Urothelium cell line (cell line): ENCODE measurements at regions not wholly inside any gene's neighbourhood (a gene's known extent, or its start where the extent isn't known, plus 50 kb on each side); places are given as distances from the start of the nearest gene placed in this dataset.
"Not testable (repeated sequence)": the region's sequence is repeated elsewhere in the genome, so short reads cannot be mapped to it uniquely, and the experiment has no call there.

Experiments used
- DNase-seq: peaks from one replicate; pipeline ENCODE4 v3.0.0; 2011; ENCODE audit warnings: low spot score, mixed read lengths
- FAIRE-seq: peaks from 2 replicates; lab custom pipeline; 2011; peaks lifted over from hg19 to GRCh38; lab: Jason Lieb, UNC

DNA sequence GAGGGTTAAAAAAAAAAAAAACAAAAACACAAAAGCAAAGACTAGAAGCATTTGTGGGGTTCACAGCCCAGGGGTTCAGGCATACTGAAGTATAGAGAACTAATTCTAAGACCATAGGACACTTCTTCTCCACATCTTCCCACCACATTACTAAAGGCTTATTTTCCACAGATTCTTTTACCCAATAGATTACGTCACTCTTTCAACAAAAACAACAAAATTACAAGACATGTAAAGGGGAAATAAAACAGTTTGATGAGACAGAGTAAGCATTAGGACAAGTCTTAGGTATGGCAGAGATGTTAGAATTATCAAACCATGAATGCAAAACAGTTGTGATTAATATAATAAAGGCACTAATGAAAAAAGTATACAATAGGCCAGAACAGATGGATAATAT, 2013.7 kb downstream of the MRPL39 start:
- no peak for DNase-seq
- no peak for FAIRE-seq

DNA sequence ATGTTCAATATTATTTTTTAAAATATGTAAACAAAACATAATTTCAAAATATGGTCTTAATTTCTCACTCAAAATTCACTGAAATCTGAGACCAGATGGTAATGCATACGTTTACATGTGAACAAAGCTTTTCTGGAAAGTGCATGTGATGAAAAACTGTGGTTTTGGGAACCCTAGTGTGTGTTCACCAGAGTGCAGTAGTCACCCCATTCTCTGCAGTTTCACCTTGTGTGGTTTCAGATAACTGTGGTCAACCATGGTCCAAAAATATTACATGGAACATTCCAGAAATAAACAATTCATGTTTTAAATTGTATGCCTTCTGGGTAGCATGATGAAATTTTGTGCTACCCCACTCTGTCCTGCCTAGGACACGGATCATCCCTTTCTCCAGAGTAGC, 2021.9 kb downstream of the MRPL39 start:
- FAIRE-seq: no peak
- no peak for DNase-seq

DNA sequence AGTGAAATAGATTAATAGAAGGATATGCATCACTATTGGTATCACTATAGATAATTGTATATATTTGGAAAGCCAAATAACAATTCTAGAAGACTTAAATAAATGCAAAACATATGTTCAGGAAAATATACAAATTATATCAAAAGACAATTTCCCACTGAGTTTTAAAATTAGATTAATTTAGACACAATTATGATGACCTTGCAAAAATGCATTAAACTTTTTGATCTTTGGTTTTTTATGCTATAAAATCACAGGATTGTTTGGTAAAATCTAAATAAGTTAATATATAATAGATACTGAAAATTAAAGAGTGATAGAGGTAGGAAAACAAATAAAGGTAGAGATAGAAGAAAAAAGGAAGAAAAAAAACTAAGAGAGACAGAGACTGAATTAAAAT, 2027.7 kb downstream of the MRPL39 start:
- DNase-seq (no peak), FAIRE-seq (no peak)

DNA sequence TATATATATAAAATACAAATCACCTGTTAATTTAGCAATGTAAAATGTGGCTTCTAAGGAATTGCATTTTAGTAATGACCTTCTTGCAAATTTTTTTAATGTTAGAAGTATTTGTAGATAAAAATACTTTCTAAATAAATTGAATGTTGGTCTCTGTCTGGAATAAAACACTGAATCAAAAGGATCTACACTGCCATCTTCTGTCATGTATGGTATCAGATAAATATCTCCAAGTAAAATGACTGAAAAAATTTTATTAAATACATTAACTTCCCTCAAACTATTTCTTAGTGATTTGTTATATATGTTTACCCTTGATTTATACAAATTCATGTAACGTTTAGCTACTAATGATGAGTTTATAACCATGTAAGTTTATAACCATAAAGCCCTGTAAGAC, 2029.3 kb downstream of the MRPL39 start:
- FAIRE-seq (no peak), DNase-seq (no peak)

DNA sequence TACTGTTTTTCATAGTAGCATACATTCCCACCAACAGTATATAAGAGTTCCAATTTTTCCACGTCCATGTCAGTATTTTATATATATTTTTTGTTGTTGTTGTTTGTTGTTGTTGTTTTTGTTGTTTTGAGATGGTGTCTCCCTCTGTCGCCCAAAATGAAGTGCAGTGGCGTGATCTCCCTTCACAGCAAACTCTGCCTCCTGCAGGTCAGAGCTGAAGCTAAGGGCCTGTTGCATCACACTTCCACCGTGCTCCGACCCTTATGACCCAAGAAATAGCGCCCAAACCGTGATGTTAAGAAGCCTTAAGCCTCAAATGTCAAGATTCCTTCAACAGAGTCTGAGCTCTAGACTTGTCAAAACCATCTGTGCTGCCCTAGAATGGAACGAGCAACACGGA, 2032.3 kb downstream of the MRPL39 start:
- no peak for FAIRE-seq

DNA sequence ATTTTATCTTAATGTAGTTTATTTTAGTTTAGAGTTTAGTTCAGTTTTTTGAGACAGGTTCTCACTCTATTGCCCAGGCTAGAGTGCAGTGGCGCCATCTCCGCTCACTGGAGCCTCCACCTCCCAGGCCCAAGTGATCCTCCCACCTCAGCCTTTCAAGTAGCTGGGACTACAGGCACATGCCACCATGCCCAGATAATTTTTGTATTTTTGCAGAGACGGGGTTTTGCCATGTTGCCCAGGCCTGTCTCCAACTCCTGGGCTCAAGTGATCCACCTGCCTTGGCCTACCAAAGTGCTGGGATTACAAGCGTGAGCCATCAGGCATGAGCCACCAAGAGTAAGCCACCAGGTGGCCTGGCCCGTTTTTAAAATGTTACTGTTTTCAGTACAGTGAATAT, 2058.4 kb downstream of the MRPL39 start:
- DNase-seq, FAIRE-seq: not testable (repeated sequence)

More for the DNA sequence above, 2032.3 kb downstream of the MRPL39 start:
- no peak for DNase-seq

DNA sequence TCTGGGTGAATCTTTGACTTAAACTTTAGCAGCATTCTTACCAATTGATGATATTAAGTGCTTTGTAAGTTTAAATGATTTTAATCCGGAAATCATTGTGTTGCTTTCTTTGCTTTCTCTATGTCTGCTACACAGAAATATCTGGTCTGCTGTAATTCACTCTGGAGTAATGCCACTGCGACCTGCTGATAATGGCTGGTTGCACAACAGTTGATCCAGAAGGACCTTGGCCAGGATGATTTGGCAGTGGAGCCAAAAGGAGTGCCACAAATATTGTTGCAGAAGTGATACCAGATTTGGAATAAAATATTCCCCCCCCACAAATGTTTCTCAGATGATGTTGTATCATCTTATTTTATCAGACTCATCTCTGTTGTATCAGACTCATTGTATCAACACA, 2063.9 kb downstream of the MRPL39 start:
- DNase-seq: no peak
- no peak for FAIRE-seq

DNA sequence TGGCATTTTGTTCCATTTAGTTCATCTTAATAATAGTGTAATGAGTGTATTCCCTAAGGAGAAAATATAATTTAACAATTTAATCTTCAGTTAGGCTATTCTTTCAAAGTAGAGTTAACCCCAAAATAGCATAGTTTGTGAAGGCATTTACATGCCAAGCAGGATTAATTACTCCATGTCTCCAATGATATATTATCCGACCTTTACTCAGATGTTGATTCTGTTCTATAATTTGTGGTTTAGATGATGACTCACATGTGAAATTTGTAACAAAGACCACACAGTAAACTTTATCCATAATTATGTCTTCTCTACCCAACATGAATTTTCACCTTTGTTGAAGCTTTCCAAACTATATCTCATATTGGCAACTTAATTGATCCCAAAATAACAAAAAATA, 2065.2 kb downstream of the MRPL39 start:
- no peak for FAIRE-seq

DNA sequence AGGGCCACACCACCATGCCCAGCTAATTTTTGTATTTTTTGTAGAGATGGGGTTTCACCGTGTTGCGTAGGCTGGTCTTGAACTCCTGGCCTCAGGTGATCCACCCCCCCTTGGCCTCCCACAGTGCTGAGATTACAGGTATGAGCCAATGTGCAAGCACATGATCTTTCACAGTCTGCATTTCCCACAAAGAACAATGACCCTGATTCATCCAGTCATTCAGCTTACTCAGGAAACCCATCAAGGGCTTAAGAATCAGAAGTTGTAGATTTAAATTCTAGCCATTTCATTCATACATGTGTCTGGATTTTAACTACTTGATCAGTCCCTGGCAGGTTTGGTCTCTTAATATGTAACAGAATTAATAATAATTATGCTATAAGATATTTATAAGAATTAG, 2065.7 kb downstream of the MRPL39 start:
- DNase-seq: peak; percentile 5
- FAIRE-seq: no peak

More for the DNA sequence above, 2065.2 kb downstream of the MRPL39 start:
- DNase-seq: no peak

DNA sequence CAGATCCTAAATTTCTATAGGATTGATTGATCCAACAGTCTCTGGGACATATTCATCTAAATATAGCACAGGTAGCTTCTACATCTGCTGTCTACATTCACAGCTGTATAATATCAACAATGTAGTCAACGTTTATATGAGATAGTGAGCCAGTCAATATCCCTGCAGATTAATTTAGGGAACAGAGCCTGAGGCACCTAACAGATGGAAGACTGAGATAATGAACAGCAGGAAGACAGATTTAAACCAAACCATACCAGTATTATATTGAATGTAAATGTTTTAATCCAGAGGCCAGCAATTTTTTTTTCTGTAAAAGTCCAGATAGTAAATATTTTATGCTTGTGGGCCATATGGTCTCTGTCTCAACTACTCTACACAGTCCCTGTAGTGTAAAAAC, 2072.4 kb downstream of the MRPL39 start:
- DNase-seq: no peak
- FAIRE-seq: no peak

DNA sequence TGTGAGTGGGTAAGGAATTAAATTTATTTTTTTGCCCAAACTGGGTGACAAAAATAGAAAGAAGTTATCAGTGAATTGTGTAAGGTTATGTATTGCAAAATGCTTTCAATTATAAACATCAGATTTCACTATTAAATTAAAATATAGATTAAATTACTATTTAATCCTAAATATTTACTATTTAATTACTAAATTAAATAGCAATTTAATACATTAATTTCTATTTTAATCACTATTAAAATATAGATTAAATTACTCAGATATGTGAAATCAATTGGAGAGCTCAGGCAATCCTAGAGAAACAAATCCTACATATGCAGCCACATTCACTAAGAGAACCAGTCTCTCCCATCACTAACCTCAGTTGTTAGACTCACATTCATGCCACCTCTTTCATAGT, 2075.8 kb downstream of the MRPL39 start:
- FAIRE-seq (no peak), DNase-seq (no peak)

DNA sequence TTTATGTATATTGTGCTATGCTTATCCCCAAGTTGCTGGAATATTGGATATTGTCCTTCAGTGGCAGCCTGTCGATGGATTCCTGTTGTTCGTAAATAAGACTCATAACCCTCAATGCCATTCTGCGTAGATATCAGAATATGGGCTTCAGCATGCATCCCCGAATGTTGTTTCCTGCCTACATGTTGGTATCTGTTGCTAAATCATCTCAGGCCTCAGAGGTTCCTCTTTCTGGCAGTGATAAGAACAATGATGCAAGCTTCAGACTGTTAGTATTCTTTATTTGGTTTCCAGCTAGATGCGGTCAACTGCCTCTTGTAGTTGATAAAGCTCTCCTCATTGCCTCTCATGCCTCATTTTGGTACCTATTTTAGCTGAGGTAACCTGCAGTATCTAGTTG, 2082.6 kb downstream of the MRPL39 start:
- no peak for FAIRE-seq

DNA sequence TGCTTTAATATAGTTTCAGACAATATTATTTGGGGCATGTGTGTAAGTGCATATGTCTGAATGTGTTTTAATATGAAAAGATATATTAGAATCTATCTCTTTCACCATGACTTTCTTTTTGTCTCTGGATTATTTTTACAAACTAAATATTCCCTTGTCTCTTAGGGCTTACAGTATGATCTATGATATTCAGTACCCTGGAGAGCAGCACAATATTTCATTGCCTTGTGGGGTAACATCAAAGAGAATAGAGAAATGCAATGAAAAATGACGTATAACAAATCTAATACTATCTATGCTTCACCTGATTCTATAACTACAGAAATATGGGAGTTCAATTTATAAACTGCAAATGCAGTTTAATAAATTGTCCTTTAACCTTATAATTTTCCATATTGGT, 2084.5 kb downstream of the MRPL39 start:
- FAIRE-seq (no peak), DNase-seq (no peak)

More for the DNA sequence above, 2082.6 kb downstream of the MRPL39 start:
- DNase-seq: no peak

DNA sequence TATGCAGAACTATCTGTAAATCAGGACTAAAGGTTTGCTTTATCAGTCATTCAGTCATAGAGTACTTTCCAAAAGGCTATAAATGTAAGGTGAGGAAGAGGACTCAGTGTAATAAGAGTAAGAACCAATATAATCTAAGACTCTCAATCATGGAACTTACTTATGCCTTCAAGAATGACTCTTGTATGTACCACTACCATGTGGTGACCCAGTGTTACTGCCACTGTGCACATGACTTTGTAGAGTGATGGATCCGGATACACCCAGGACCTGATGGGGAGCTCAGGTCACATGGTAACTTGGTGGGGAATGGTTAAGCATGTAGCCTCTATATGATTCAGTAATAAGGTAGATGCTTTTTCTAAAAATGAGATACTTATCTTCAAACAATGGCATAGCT, 2099.8 kb downstream of the MRPL39 start:
- FAIRE-seq: no peak
- DNase-seq: no peak

DNA sequence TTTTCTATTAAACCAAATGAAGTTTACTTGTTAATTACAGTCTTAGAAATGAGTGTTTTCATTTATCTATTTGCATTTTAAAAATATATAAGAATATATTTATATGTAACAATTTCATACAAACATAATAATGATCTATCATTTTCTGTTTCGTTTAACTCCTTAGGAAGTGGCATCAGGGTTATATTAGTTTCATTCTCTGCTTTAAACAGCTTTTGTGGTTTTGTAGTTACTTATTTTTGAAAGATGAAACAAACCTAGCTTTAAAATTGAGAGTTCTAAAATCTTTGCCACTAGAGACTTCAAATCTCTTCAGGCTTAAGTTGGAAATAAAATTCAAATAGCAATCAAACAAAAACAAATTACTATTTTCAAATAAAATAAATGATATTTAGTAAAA, 2110.6 kb downstream of the MRPL39 start:
- FAIRE-seq (no peak), DNase-seq (no peak)

DNA sequence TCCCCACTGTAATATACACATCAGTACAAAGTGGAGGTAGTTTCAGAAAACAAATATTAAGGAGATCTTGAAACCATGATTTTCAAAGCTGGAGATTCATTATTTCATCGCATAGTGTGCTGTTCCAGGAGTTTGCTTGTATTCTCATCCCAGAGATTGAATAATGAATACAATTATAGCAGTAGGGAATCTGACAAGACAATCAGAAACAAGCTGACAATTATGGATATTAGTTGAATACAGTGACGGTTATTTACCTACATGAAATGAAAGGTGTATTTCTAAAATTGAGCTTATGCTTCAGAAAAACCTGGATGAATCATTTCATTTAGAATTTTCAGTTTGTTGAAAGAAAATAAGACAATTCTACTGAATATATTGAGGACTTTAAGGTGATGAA, 2119.0 kb downstream of the MRPL39 start:
- DNase-seq: no peak
- FAIRE-seq: no peak

DNA sequence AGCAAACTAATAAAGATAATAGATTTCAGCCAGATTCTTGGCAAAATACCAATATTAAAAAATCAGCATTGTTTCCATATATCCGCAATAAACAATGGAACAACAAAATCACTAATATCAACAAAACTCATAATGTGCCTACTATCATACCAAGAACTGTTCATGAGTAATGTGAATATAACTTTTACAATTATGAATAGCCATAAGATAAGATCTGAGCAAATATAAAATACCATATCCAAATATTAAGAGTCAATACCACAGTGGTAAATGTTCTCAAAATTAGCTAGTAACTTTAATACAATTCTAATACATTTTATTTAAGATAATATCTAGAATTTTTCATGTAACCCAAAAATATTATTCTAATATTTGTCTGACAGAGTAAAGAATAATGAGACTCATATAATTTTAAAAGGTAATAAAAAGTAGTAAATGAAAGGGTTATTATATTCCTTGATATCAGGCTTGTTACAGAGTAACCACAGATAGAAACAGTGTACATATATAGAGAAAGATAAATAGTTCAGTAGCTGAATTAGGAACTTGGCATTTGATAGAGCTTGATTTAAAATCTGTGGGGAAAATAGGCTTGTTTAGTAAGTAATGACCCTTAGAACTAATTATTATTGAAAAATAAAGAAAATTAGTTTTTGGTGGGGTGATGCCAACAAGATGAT, 2126.6 kb downstream of the MRPL39 start:
- DNase-seq: no peak

DNA sequence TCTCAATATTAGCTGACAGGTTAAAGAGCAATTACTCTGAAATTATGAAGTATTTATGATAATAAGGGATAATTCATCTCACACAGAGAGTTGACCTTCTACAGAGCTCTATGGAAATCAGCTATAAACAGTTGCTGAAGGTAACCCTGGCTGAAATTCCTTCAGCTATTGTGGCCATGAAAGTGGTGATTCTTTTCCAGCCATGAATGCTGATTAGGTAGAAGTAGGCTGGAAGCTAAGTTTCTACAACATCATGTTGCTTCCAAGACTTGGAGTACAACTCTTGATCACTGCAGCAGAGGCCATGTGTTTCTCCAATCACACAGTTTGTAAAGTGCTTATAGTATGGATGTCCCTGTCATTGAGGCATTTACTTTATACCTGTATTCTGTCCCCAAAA, 2128.9 kb downstream of the MRPL39 start:
- FAIRE-seq: no peak
- DNase-seq: no peak

More for the DNA sequence above, 2126.6 kb downstream of the MRPL39 start:
- FAIRE-seq: no peak

DNA sequence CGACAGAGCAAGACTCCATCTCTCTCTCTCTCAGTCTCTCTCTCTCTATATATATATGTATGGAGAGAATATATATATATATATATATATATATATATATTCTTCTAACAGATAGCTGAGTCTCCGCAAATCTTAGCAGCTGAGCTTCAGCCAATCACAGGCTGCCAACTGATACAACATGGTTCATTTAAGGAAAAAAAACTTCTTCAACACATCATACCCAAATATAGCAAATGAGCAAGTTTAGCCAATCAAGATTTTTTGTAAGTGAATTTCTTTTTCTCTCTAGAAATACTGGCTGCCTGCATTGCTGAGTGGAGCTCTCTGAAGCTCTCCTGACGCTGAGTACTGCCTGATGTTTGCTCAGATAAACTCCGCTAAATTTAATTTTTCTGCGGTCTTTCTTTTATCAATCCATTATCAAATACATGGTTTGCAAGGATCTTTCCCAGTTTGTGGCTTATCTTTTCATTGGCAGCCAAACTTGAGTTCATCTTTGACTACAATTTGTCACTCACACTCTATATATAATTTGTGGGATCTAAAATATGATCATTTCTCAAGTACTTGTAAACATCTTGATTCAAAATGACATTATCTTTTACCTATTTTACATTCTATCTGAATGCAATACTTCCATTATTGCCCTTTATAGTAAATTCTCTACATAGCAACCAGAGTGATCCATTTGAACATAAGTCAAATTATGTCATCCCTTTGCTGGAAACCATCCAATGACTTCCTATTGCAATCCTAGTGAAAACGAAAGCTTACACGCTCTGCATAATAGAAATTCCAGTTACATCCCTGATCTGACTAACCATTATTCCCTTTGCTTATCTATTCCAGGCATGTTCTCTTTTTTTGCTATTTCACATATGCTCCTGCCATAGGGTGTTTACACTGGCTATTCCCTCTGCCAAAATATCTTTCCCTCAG, 2131.7 kb downstream of the MRPL39 start:
- no peak for DNase-seq
- FAIRE-seq: no peak

DNA sequence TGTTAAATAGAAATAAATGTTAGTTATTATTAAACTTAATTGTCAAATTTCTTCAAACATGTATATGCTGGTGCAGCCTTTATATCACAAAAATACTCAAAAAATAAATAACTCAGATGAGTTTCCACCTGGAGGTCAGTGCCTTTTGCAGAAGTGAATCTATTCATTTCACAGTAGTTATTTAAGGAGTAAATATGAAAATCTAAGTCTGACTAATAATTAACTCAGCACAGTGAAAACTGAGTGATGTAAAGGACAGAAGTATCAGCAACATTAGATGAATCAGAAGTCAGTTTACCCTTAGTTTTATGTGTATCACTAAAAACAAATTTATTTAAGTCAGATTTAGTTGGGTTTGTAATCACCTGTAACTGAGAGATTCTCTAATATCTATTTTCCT, 2135.4 kb downstream of the MRPL39 start:
- FAIRE-seq: no peak

DNA sequence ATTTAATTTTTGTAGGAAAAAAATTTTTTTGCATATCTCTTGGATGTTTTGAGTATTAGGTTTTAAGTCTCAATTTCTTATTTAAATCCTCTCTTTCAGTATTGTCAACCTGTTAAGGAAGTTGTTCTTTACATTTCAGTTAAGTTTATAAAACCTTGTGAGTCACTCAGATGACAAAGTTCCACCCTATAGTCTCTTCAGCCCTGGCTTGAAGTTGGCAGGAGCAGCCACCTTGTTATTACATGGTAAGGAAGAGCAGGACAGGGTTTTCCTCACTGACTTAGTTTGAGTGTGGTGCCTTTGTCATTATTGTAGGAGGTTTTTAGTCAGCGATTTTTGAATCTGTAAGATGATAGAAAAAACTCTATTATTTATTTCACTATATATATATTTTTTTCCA, 2143.9 kb downstream of the MRPL39 start:
- DNase-seq: no peak
- FAIRE-seq: no peak

More for the DNA sequence above, 2135.4 kb downstream of the MRPL39 start:
- no peak for DNase-seq

DNA sequence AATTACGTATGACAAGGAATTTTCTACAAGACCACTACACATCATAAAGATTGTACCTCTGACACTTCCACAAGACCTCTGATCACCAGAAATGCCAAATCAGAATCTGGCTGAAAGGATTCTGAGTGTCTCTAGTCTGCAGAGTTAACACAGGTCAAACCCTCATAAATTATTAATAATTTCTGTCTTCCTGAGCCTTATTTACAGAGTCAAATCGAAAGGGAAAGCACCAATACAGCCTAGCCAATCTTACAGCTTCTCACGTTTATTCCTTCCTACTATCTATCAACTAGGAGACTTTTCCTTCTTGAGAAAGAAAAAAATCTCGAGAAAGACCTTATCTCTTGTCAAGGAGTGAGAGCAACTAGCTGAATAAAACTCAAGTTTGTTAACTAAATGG, 2151.6 kb downstream of the MRPL39 start:
- no peak for DNase-seq
- FAIRE-seq: no peak
